ENCODE measurements at regions not wholly inside any gene's neighbourhood (a gene's known extent, or its start where the extent isn't known, plus 50 kb on each side); places are given as distances from the start of the nearest gene placed in this dataset.
A peak's percentile ranks its signal among the peaks of the same experiment; 100 is the strongest.

- peaks cover 28% of the 10 kb centered on the region for H3F3A ChIP-seq (ENCODE audit: insufficient read depth, low read length)
- H2AFZ ChIP-seq (ENCODE audit: low read length), result no peak overlapping the region
- peak; percentile 12 for DNase-seq
- H3K4me2 ChIP-seq (ENCODE audit: low read depth, low read length), result no peak overlapping the region
- TF ChIP-seq, protein P1, sequence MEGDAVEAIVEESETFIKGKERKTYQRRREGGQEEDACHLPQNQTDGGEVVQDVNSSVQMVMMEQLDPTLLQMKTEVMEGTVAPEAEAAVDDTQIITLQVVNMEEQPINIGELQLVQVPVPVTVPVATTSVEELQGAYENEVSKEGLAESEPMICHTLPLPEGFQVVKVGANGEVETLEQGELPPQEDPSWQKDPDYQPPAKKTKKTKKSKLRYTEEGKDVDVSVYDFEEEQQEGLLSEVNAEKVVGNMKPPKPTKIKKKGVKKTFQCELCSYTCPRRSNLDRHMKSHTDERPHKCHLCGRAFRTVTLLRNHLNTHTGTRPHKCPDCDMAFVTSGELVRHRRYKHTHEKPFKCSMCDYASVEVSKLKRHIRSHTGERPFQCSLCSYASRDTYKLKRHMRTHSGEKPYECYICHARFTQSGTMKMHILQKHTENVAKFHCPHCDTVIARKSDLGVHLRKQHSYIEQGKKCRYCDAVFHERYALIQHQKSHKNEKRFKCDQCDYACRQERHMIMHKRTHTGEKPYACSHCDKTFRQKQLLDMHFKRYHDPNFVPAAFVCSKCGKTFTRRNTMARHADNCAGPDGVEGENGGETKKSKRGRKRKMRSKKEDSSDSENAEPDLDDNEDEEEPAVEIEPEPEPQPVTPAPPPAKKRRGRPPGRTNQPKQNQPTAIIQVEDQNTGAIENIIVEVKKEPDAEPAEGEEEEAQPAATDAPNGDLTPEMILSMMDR (IDR thresholded peaks at IDR 0.05; ENCODE audit: low read length), result no peak
- no peak for TF ChIP-seq EZH2phosphoT487 (IDR thresholded peaks at IDR 0.05; ENCODE audit: low read length)
- no peak for TF ChIP-seq EZH2 (optimal IDR thresholded peaks at IDR 0.05; ENCODE audit: low read depth, low read length)
- no peak overlapping the region for H3K4me3 ChIP-seq (ENCODE audit: low read length)
- no peaks in the 10 kb centered on the region for H3K27me3 ChIP-seq (replicated peaks; ENCODE audit: insufficient read depth, low read length)
- H3K4me1 ChIP-seq (ENCODE audit: low read length), result peaks cover 45% of the 10 kb centered on the region
- H3K9ac ChIP-seq (ENCODE audit: low read length), result no peak overlapping the region
- no peak overlapping the region for H3K27ac ChIP-seq (ENCODE audit: low read length)
- H4K20me1 ChIP-seq (ENCODE audit: insufficient read depth, low read length), result no peaks in the 10 kb centered on the region
- H3K79me2 ChIP-seq (ENCODE audit: low read length), result no peaks in the 10 kb centered on the region
- no peaks in the 10 kb centered on the region for H3K9me3 ChIP-seq (replicated peaks; ENCODE audit: insufficient read depth, low read length)
- H3K9me2 ChIP-seq (replicated peaks; ENCODE audit: insufficient read depth, low read length), result no peaks in the 10 kb centered on the region
- H3K36me3 ChIP-seq (replicated peaks; ENCODE audit: insufficient read depth, low read length), result no peaks in the 10 kb centered on the region
Observed at GRCh38 chr2:8511868-8512612, 169.8 kb upstream of the ID2 start.

- Histone ChIP-seq H3K79me2 (ENCODE audit: low read length) (no peaks in the 10 kb centered on the region), H3F3A (ENCODE audit: insufficient read depth, low read length) (peaks cover 28% of the 10 kb centered on the region), H3K4me2 (ENCODE audit: low read depth, low read length) (peak overlapping the region; percentile 75; the same call in 1 of the 2 replicates), H3K27me3 (replicated peaks; ENCODE audit: insufficient read depth, low read length) (no peaks in the 10 kb centered on the region), H3K9ac (ENCODE audit: low read length) (no peak overlapping the region), H3K4me1 (ENCODE audit: low read length) (peaks cover 45% of the 10 kb centered on the region), H2AFZ (ENCODE audit: low read length) (no peak overlapping the region), H3K4me3 (ENCODE audit: low read length) (no peak overlapping the region), H3K36me3 (replicated peaks; ENCODE audit: insufficient read depth, low read length) (no peaks in the 10 kb centered on the region), H4K20me1 (ENCODE audit: insufficient read depth, low read length) (no peaks in the 10 kb centered on the region), H3K9me2 (replicated peaks; ENCODE audit: insufficient read depth, low read length) (no peaks in the 10 kb centered on the region), H3K9me3 (replicated peaks; ENCODE audit: insufficient read depth, low read length) (no peaks in the 10 kb centered on the region), H3K27ac (ENCODE audit: low read length) (peak overlapping the region; percentile 94; the same call in 1 of the 2 replicates)
- TF ChIP-seq, protein P1 (IDR thresholded peaks at IDR 0.05; ENCODE audit: low read length), result no peak
- TF ChIP-seq EZH2 (optimal IDR thresholded peaks at IDR 0.05; ENCODE audit: low read depth, low read length) (no peak), EZH2phosphoT487 (IDR thresholded peaks at IDR 0.05; ENCODE audit: low read length) (no peak)
- no peak for DNase-seq
Observed at GRCh38 chr2:8513601-8514273, 168.1 kb upstream of the ID2 start.

GRCh38 chr2:8514274-8514662, 167.6 kb upstream of the ID2 start:
- peak overlapping the region; percentile 46; the same call in 1 of the 2 replicates for H3K4me3 ChIP-seq (ENCODE audit: low read length)
- H3K27me3 ChIP-seq (replicated peaks; ENCODE audit: insufficient read depth, low read length), result no peaks in the 10 kb centered on the region
- H3K9me3 ChIP-seq (replicated peaks; ENCODE audit: insufficient read depth, low read length), result no peaks in the 10 kb centered on the region
- TF ChIP-seq EZH2phosphoT487 (IDR thresholded peaks at IDR 0.05; ENCODE audit: low read length), result no peak
- TF ChIP-seq EZH2 (optimal IDR thresholded peaks at IDR 0.05; ENCODE audit: low read depth, low read length), result no peak
- TF ChIP-seq, protein P1 (IDR thresholded peaks at IDR 0.05; ENCODE audit: low read length), result no peak
- no peaks in the 10 kb centered on the region for H4K20me1 ChIP-seq (ENCODE audit: insufficient read depth, low read length)
- H3K4me2 ChIP-seq (ENCODE audit: low read depth, low read length), result peak overlapping the region; percentile 75
- H3K9me2 ChIP-seq (replicated peaks; ENCODE audit: insufficient read depth, low read length), result no peaks in the 10 kb centered on the region
- no peak for DNase-seq
- peak overlapping the region; percentile 72; the same call in 1 of the 2 replicates for H3K9ac ChIP-seq (ENCODE audit: low read length)
- no peaks in the 10 kb centered on the region for H3K79me2 ChIP-seq (ENCODE audit: low read length)
- H3F3A ChIP-seq (ENCODE audit: insufficient read depth, low read length), result peaks cover 28% of the 10 kb centered on the region
- H3K27ac ChIP-seq (ENCODE audit: low read length), result peak overlapping the region; percentile 94
- H3K36me3 ChIP-seq (replicated peaks; ENCODE audit: insufficient read depth, low read length), result no peaks in the 10 kb centered on the region
- H3K4me1 ChIP-seq (ENCODE audit: low read length), result peaks cover 45% of the 10 kb centered on the region
- H2AFZ ChIP-seq (ENCODE audit: low read length), result no peak overlapping the region
